Pancreas (tissue), 10 donors: ENCODE measurements at regions not wholly inside any gene's neighbourhood (a gene's known extent, or its start where the extent isn't known, plus 50 kb on each side); places are given as distances from the start of the nearest gene placed in this dataset.
A peak's percentile ranks its signal among the peaks of the same experiment; 100 is the strongest.

Source experiments
- ATAC-seq, 4 donors: fragments of 200-7000 bp; cut with Tn5 transposase; one replicate each; pipeline versions ENCODE4 v1.8.0 to v1.9.1; 2020; ENCODE audit warnings: mild to moderate bottlenecking in 4 of 4, moderate library complexity in 4 of 4
- DNase-seq, 6 donors: peaks; one replicate each; pipeline ENCODE4 v3.0.0-alpha.2; 2020
- FAIRE-seq: peaks from 2 replicates; lab custom pipeline; 2012; peaks lifted over from hg19 to GRCh38; lab: Jason Lieb, UNC
- H3K27ac ChIP-seq, 4 donors: fragments of 200-600 bp; sonication (generic); 1 replicate in 3 of 4; 2 replicates in 1 of 4; pipeline versions ENCODE4 v1.5.0 to v1.8.0; 2020
- H3K27me3 ChIP-seq, 4 donors: fragments of 200-600 bp; one replicate each; pipeline ENCODE4 v1.8.0; 2021
- H3K36me3 ChIP-seq, 3 donors: fragments of 200-600 bp; sonication (generic) in 1 of 3; one replicate each; pipeline versions ENCODE4 v1.5.0 to v1.8.0; 2020 to 2021
- H3K4me1 ChIP-seq, 3 donors: fragments of 200-600 bp; one replicate each; pipeline ENCODE4 v1.8.0; 2021
- H3K4me3 ChIP-seq, 4 donors: fragments of 200-600 bp; sonication (generic) in 2 of 4; one replicate each; pipeline versions ENCODE4 v1.5.0 to v1.8.0; 2020 to 2021
- H3K9me3 ChIP-seq, 4 donors: fragments of 200-600 bp; one replicate each; pipeline ENCODE4 v1.8.0; 2021
- WGBS, 2 donors: extraction: QIAGEN DNeasy Blood & Tissue Kit; methylation state at CpG; one replicate each; pipeline ENCODE4 v1.1.7; 2013; 5-methylcytosine and 5-hydroxymethylcytosine counted together
- intact Hi-C, 3 donors: fragments of 100-400 bp; cut with DNase I; formaldehyde crosslinking; loops; one replicate each; pipeline versions ENCODE4 v1.11.1 to v1.14.2; 2022
- TF ChIP-seq, protein P1 (sequence below), 4 donors: fragments of 200-600 bp; sonication (generic) in 3 of 4; IDR thresholded peaks; one replicate each; pipeline versions ENCODE4 v1.5.0 to v1.8.0; 2021; ENCODE audit warnings: antibody characterized with exemption in 4 of 4
- donor health status: healthy with polysubstance abuse.
- donor health status: DM: no; HTN: no; CAD: no; lungs with moderate emphysema.
- donor health status: DM: no; HTN: no; CAD: no.
- donor health status: control.
- donor health status: control.
- donor health status: Bipolar disorder and iron deficiency.
- donor health status: DM: yes; HTN: yes; CAD: no.
- donor health status: DM: no; HTN: no; CAD: no.
- donor health status: DM: no; HTN: no; CAD: no.
- donor health status: DM: yes; HTN: yes; CAD: no.

DNA sequence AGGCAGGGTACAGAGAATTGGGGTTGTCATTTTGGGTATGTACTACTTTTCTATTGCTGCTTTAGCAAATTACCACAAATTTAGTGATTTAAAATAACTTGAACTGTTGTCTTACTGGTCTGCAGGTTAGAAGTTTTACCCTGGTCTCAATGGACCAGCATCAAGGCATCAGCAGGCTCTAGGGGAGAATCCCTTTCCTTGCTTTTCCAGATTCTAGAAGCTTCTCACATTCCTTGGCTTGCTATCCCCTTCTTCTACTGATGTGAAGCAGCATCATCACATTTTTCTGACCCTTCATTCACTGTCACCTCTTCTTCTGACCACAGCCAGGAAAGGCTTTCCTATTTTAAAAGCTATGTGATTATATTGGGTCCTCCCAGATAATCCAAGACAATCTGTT, 237.8 kb upstream of the RBMS1 start:
- H3K36me3 ChIP-seq, result no peaks in the 10 kb centered on the region
- no peaks in the 10 kb centered on the region for H3K4me1 ChIP-seq
- TF ChIP-seq, protein P1, sequence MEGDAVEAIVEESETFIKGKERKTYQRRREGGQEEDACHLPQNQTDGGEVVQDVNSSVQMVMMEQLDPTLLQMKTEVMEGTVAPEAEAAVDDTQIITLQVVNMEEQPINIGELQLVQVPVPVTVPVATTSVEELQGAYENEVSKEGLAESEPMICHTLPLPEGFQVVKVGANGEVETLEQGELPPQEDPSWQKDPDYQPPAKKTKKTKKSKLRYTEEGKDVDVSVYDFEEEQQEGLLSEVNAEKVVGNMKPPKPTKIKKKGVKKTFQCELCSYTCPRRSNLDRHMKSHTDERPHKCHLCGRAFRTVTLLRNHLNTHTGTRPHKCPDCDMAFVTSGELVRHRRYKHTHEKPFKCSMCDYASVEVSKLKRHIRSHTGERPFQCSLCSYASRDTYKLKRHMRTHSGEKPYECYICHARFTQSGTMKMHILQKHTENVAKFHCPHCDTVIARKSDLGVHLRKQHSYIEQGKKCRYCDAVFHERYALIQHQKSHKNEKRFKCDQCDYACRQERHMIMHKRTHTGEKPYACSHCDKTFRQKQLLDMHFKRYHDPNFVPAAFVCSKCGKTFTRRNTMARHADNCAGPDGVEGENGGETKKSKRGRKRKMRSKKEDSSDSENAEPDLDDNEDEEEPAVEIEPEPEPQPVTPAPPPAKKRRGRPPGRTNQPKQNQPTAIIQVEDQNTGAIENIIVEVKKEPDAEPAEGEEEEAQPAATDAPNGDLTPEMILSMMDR (IDR thresholded peaks at IDR 0.05), result no peak
- ATAC-seq, result no peak
- no peaks in the 10 kb centered on the region for H3K9me3 ChIP-seq
- no peak for DNase-seq
- no peak overlapping the region for H3K4me3 ChIP-seq
- H3K27ac ChIP-seq, result no peak overlapping the region
- no peaks in the 10 kb centered on the region for H3K27me3 ChIP-seq
- FAIRE-seq, result no peak
- intact Hi-C loops, result no loop called here

DNA sequence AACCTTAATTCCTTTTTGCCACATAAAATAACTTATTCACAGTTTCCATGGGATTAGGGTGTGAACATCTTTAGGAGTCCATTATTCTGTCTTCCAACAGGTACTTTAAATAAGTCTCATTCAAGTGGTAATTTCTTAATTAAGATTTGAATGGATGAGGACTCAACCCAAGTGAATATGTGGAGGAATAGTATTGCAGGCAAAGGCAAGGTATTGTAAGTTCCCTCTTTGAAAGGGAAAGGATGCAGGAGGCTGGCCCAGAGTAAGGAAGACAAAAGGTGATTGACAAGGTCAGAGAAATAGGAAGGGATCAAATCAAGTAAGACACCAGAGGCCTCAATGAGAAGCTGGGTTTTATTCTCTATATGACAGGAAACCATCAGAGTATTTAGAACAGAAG, 238.2 kb upstream of the RBMS1 start:
- DNase-seq (no peak), FAIRE-seq (no peak), ATAC-seq (no peak)
- TF ChIP-seq, protein P1 (IDR thresholded peaks at IDR 0.05), result no peak
- no peak overlapping the region for H3K27ac ChIP-seq
- intact Hi-C loops, result no loop called here
- no peaks in the 10 kb centered on the region for H3K36me3 ChIP-seq
- no peak overlapping the region for H3K4me3 ChIP-seq
- H3K27me3 ChIP-seq, result no peaks in the 10 kb centered on the region
- H3K9me3 ChIP-seq, result no peaks in the 10 kb centered on the region
- no peaks in the 10 kb centered on the region for H3K4me1 ChIP-seq

DNA sequence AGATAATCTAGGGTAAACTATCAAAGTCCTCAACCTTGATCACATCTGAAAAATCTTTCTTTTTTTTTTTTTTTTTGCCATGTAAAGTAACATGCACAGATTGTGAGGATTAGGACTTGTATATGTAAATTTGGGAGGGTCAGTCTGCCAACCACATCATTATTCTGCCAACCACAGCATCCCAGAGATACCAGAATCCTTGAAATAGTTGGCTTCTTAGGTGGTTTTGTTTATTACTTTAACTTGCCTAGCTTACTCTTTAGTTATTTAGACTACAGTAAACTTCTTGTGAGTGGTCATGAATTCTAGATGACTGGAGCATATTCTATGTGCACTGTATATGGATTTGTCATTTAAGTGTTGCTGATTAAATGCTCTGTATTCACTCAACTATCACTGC, 242.1 kb upstream of the RBMS1 start:
- Histone ChIP-seq H3K27ac (no peak overlapping the region), H3K4me1 (no peaks in the 10 kb centered on the region), H3K36me3 (no peaks in the 10 kb centered on the region), H3K9me3 (no peaks in the 10 kb centered on the region), H3K4me3 (no peak overlapping the region), H3K27me3 (no peaks in the 10 kb centered on the region)
- DNase-seq (no peak), ATAC-seq (no peak), FAIRE-seq (no peak)
- TF ChIP-seq, protein P1 (IDR thresholded peaks at IDR 0.05), result no peak
- intact Hi-C loops, result no loop called here

DNA sequence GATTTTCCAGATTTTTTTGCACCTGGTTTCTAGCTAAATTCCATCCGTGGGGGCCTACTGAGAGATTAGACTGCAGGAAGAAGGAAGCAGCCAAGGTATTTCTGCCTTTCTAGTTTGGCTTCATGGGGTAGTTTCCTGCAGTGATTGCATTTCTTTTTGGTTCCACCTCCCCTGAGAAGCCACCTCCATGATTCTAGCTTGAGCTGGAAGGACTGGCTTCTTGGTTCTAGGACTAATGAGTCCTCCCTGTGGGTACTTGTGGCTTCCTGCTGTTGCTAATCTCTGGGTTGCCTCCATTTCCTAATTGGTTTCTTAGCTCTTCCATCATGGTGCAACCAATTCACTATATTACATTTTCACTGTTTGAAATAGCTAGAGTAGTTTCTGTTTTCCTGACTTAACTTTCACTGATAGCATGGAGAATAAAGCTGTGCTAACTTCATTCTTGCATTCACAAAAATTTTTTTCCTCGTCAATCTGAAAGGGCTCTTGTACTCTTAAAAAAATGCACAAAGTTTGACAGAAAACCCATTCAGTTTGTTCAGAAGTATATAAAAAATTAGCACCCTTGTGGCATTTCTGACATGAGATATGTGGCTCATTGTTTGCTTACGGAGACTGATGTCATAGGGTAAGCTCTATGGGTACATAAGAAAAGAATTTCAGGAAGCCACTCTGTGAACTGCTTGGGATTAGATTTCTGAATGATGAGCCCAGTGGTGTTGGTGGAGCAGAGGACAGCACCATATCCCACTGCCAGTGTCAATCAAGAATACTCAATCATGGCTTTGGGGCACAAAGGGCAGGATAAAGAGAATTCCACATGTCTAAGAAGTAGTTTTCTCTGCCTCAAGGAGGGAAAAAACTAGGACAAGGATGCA, 242.8 kb upstream of the RBMS1 start:
- intact Hi-C loops, result no loop called here
- Histone ChIP-seq H3K27ac (no peak overlapping the region), H3K36me3 (no peaks in the 10 kb centered on the region), H3K9me3 (no peaks in the 10 kb centered on the region), H3K4me1 (no peaks in the 10 kb centered on the region), H3K27me3 (no peaks in the 10 kb centered on the region), H3K4me3 (no peak overlapping the region)
- ATAC-seq, result peak in 1 of 4 donors; percentile 27
- TF ChIP-seq, protein P1 (IDR thresholded peaks at IDR 0.05), result no peak
- DNase-seq, result no peak
- no peak for FAIRE-seq
- WGBS, 2 donors, result 46 to 51% methylated on average over 3 of the region's 3 CpGs

DNA sequence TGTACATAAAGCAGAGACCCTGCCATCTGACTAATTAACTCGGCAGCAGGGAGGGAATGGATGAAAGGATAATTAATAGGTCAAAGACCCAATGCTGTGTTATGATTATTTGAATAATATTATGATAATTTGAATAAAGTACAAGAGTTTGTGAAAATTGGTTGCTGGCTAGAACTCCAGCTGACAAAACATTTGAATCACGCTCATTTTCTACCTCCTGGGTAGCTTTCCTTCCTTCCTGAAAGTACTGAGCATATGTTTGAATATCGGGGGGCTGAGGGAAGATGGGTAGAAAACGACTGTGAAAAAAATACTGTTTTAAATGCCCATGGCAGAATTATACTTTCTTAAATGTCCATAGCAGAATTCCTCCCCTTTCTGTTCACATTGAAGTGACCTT, 243.6 kb upstream of the RBMS1 start:
- H3K4me1 ChIP-seq, result no peaks in the 10 kb centered on the region
- no peak for FAIRE-seq
- no peaks in the 10 kb centered on the region for H3K9me3 ChIP-seq
- DNase-seq, result no peak
- intact Hi-C loops, result no loop called here
- no peaks in the 10 kb centered on the region for H3K36me3 ChIP-seq
- no peak overlapping the region for H3K27ac ChIP-seq
- TF ChIP-seq, protein P1 (IDR thresholded peaks at IDR 0.05), result no peak
- H3K4me3 ChIP-seq, result no peak overlapping the region
- 48 to 57% methylated on average over 4 of the region's 4 CpGs for WGBS, 2 donors
- H3K27me3 ChIP-seq, result no peaks in the 10 kb centered on the region
- no peak for ATAC-seq
